GM23248 (cell line): ENCODE measurements at regions not wholly inside any gene's neighbourhood (a gene's known extent, or its start where the extent isn't known, plus 50 kb on each side); places are given as distances from the start of the nearest gene placed in this dataset.
"Not testable (repeated sequence)": the region's sequence is repeated elsewhere in the genome, so short reads cannot be mapped to it uniquely, and the experiment has no call there.

Experiments used
- EZH2 ChIP-seq: fragments of 200-600 bp; sonication (generic); IDR thresholded peaks from 2 replicates; pipeline ENCODE4 v1.6.1; 2018; ENCODE audit warnings: antibody characterized with exemption, mild to moderate bottlenecking; ENCODE audit not compliant: insufficient read depth, poor library complexity, severe bottlenecking
- EZH2phosphoT487 ChIP-seq: fragments of 200-600 bp; sonication (generic); IDR thresholded peaks from 2 replicates; pipeline ENCODE4 v1.6.1; 2018; ENCODE audit warnings: antibody characterized with exemption, moderate library complexity, mild to moderate bottlenecking, low read depth; ENCODE audit not compliant: insufficient read depth

DNA sequence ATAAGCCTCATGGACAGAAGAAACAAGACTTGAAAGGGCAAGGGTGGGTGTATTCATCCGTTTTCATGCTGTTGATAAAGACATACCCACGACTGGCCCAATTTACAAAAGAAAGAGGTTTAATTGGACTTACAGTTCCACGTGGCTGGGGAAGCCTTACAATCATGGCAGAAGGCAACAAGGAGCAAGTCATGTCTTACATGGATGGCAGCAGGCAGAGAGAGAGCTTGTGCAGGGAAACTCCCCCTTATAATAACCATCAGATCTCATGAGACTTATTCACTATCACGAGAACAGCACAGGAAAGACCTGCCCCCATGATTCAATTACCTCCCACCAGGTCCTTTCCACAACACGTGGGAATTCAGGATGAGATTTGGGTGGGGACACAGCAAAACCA lies 78.2 kb upstream of the PDZD8 start:
- TF ChIP-seq EZH2phosphoT487, EZH2: not testable (repeated sequence)
